WERI-Rb-1 (cell line): ENCODE measurements at regions not wholly inside any gene's neighbourhood (a gene's known extent, or its start where the extent isn't known, plus 50 kb on each side); places are given as distances from the start of the nearest gene placed in this dataset.

Experiments used
- DNase-seq: peaks from one replicate; pipeline ENCODE4 v3.0.0-alpha.2; 2020
- H3K27ac ChIP-seq: fragments of 250-450 bp; sonication (Bioruptor Pico); 2 replicates; pipeline ENCODE4 v1.5.1; 2020; ENCODE audit warnings: mild to moderate bottlenecking, moderate library complexity
- H3K27me3 ChIP-seq: fragments of 250-450 bp; sonication (Bioruptor Pico); 2 replicates; pipeline ENCODE4 v1.5.1; 2021; ENCODE audit warnings: mild to moderate bottlenecking, low read depth, moderate library complexity; ENCODE audit not compliant: insufficient read depth, severe bottlenecking
- H3K36me3 ChIP-seq: fragments of 250-450 bp; sonication (Bioruptor Pico); 2 replicates; pipeline ENCODE4 v1.5.1; 2020; ENCODE audit warnings: mild to moderate bottlenecking, moderate library complexity
- H3K4me3 ChIP-seq: 2 replicates; pipeline ENCODE4 v1.5.1; 2011; ENCODE audit warnings: low read depth, mild to moderate bottlenecking, control low read depth, low read length
- H3K9me3 ChIP-seq: fragments of 250-450 bp; sonication (Bioruptor Pico); 2 replicates; pipeline ENCODE4 v1.5.1; 2021; ENCODE audit warnings: mild to moderate bottlenecking, moderate library complexity; ENCODE audit not compliant: severe bottlenecking
- TF ChIP-seq, protein P1 (sequence below): IDR thresholded peaks from 2 replicates; pipeline ENCODE4 v1.5.1; 2011; ENCODE audit warnings: low read depth, mild to moderate bottlenecking, control low read depth, inconsistent platforms, low read length

DNA sequence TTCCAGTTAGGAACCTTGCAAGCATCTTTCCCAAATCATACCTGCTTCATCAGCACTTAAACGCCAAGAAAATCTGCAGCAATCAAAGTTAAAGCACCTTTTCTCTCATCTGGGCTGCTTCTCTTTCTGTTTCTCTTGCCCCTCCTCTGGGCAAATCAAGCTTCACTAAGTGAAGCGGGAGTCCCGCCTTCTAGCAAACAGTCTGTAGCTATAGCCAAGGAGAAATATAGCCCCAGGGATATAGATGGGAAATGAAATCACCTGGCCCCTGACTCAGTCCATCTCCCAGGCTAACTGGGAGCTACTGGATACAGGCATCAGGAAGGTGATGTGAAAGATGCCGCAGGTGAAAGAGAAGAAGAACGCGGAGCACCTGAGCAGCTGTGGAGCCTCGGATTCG lies 481.9 kb downstream of the C6orf118 start:
- Histone ChIP-seq H3K36me3 (no peaks in the 10 kb centered on the region), H3K27ac (no peak overlapping the region), H3K4me3 (no peak overlapping the region), H3K9me3 (no peaks in the 10 kb centered on the region), H3K27me3 (no peaks in the 10 kb centered on the region)
- TF ChIP-seq, protein P1, sequence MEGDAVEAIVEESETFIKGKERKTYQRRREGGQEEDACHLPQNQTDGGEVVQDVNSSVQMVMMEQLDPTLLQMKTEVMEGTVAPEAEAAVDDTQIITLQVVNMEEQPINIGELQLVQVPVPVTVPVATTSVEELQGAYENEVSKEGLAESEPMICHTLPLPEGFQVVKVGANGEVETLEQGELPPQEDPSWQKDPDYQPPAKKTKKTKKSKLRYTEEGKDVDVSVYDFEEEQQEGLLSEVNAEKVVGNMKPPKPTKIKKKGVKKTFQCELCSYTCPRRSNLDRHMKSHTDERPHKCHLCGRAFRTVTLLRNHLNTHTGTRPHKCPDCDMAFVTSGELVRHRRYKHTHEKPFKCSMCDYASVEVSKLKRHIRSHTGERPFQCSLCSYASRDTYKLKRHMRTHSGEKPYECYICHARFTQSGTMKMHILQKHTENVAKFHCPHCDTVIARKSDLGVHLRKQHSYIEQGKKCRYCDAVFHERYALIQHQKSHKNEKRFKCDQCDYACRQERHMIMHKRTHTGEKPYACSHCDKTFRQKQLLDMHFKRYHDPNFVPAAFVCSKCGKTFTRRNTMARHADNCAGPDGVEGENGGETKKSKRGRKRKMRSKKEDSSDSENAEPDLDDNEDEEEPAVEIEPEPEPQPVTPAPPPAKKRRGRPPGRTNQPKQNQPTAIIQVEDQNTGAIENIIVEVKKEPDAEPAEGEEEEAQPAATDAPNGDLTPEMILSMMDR, result no peak
- DNase-seq, result no peak

DNA sequence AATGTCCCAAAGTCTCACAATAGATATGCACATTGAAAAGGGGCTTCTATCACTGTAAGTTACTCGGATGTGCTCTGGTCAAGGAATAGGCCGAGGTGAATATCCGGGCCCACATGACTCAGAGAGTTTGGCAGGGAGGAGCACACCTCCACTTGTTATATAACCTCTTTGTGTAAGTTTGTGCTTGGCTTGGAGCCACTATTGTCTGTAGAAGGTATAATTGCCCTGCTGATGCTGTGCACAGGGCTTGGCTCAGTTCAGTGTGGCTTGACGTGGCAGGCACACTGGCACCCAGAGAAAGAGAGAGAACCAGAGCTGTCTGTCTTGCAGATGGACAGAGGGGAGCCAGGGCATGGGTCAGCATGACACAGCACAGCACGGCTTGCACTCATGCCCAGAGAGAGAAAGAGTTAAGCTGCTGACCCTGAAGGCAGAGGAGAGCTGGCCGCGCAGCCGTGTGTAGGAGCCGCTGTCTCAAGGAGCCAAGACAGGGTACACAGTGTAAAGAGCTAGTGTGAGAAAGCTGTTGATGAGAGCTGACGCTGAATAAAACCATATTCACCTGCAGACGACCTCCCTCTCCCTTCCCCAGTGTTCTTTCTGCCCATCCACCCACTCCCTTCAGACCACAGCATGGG lies 482.5 kb downstream of the C6orf118 start:
- Histone ChIP-seq H3K27me3 (no peaks in the 10 kb centered on the region), H3K9me3 (no peaks in the 10 kb centered on the region), H3K4me3 (no peak overlapping the region), H3K36me3 (no peaks in the 10 kb centered on the region), H3K27ac (no peak overlapping the region)
- TF ChIP-seq, protein P1, result no peak
- no peak for DNase-seq

DNA sequence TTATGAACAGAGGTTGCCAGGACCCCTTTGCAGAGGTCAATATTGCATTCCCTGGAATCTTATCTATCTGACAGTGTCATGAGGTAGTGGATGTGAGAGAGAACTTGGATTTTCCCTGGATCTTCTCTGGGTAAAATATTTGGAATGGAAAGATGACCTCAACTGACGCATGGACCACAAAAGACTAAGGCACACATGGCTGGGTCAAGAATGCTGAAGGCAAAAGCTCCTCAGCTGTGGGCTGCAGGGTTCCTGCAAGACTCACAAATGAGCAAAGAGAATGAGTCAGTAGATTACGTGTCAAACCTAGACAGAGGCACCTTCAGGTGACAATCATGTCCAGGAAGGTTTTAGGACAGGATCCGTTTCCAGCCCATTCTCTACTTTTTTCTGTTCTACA lies 484.0 kb downstream of the C6orf118 start:
- no peak overlapping the region for H3K4me3 ChIP-seq
- DNase-seq, result no peak
- no peaks in the 10 kb centered on the region for H3K36me3 ChIP-seq
- no peaks in the 10 kb centered on the region for H3K9me3 ChIP-seq
- no peaks in the 10 kb centered on the region for H3K27me3 ChIP-seq
- TF ChIP-seq, protein P1, result no peak
- H3K27ac ChIP-seq, result no peak overlapping the region

DNA sequence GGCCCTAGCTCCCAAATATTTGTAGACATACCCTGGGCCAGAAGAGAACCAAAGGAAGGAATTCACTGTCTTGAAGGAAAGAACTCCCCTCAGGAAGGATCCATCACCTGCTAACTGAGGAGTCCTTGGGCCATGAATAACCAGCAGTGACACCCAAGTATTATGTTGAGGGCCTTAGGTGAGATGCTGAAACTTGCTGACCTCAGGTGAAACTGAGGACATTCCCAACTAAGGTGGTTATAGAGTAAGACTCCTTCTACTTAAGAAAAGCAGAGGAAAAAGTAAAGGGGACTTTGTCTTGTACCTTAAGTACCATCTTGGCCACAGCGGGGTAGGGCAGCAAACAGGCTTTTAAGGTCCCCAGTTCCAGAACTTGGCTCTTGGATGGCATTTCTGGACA lies 491.7 kb downstream of the C6orf118 start:
- no peak overlapping the region for H3K4me3 ChIP-seq
- no peak for DNase-seq

DNA sequence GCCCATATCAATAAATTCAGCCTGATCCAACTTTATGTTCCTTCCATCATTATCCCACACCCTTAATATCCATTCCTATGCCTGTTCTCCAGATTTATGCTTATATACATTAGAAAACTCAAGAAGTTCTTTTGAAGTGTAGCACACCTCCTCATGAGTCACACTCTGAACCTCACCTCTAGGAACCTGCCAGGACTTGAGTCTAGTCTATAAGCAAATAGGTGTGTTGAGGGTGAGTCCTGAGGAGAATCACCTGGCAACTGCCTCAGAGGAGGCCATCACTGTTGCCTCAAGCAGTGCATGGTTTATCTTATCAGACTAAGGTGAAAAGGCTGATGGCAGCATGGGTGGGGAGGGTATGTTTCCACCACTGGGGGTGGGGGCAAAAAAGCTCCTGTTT lies 496.7 kb downstream of the C6orf118 start:
- H3K27ac ChIP-seq, result no peak overlapping the region
- H3K9me3 ChIP-seq, result no peaks in the 10 kb centered on the region
- H3K4me3 ChIP-seq, result no peak overlapping the region
- H3K36me3 ChIP-seq, result no peaks in the 10 kb centered on the region
- TF ChIP-seq, protein P1, result no peak
- no peaks in the 10 kb centered on the region for H3K27me3 ChIP-seq
- no peak for DNase-seq

More for the DNA sequence above, 491.7 kb downstream of the C6orf118 start:
- TF ChIP-seq, protein P1, result no peak
- no peaks in the 10 kb centered on the region for H3K36me3 ChIP-seq
- no peaks in the 10 kb centered on the region for H3K9me3 ChIP-seq
- no peaks in the 10 kb centered on the region for H3K27me3 ChIP-seq
- H3K27ac ChIP-seq, result no peak overlapping the region

DNA sequence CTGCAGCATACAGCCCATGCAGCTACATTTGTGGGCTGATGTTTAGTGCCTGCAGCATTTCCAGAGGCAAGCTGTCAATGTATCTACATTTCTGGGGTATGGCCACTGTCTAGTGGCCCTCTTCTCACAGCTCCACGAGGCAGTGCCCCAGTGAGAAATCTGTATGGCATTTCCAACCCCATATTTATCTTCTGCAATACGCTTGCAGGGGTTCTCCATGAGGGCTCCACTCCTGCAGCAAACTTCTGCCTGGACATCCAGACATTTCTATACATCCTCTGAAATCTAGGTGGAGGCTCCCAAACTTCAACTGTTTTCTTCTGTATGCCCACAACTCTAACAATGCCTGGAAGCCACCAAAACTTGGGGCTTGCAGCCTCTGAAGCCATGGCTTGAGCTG lies 502.3 kb downstream of the C6orf118 start:
- Histone ChIP-seq H3K9me3 (peaks cover 7% of the 10 kb centered on the region), H3K27ac (no peak overlapping the region), H3K36me3 (no peaks in the 10 kb centered on the region), H3K4me3 (no peak overlapping the region), H3K27me3 (no peaks in the 10 kb centered on the region)
- TF ChIP-seq, protein P1, result no peak
- no peak for DNase-seq
